Body of pancreas (tissue), 4 donors: ENCODE measurements at regions not wholly inside any gene's neighbourhood (a gene's known extent, or its start where the extent isn't known, plus 50 kb on each side); places are given as distances from the start of the nearest gene placed in this dataset.

Source experiments
- ATAC-seq: fragments of 150-250 bp; one replicate; pipeline ENCODE4 v1.9.1; 2016
- DNase-seq, 4 donors: peaks; one replicate each; pipeline ENCODE4 v3.0.0-alpha.2; 2019
- H3K27ac ChIP-seq, 4 donors: fragments of 200-600 bp; sonication (generic); 1 replicate in 3 of 4; 2 replicates in 1 of 4; pipeline versions ENCODE4 v1.5.1 to v1.6.1; 2016 to 2019; ENCODE audit warnings: mild to moderate bottlenecking in 1 of 4, mixed read lengths in 1 of 4, moderate library complexity in 1 of 4
- H3K27me3 ChIP-seq, 2 donors: fragments of 200-600 bp; sonication (generic); one replicate each; pipeline ENCODE4 v1.6.0; 2016; ENCODE audit warnings: mild to moderate bottlenecking in 1 of 2
- H3K36me3 ChIP-seq, 2 donors: fragments of 200-600 bp; sonication (generic); replicated peaks in 1 of 2; 2 replicates each; pipeline ENCODE4 v1.5.1; 2016; ENCODE audit warnings: low read depth in 2 of 2; ENCODE audit not compliant: insufficient read depth in 1 of 2
- H3K4me1 ChIP-seq: fragments of 200-600 bp; sonication (generic); one replicate; pipeline ENCODE4 v1.6.0; 2016
- H3K4me3 ChIP-seq, 2 donors: fragments of 200-600 bp; sonication (generic); 1 replicate in 1 of 2; 2 replicates in 1 of 2; pipeline ENCODE4 v1.5.1; 2016 to 2019
- H3K9me3 ChIP-seq, 3 donors: fragments of 200-600 bp; sonication (generic); 1 replicate in 2 of 3; 2 replicates in 1 of 3; pipeline ENCODE4 v1.5.1; 2016
- POLR2A ChIP-seq, 3 donors: fragments of 450-650 bp; IDR thresholded peaks; one replicate each; pipeline ENCODE4 v1.6.1; 2016; ENCODE audit warnings: antibody characterized with exemption in 3 of 3, mild to moderate bottlenecking in 2 of 3
- WGBS, 2 donors: methylation state at CpG; one replicate each; pipeline ENCODE4 v1.1.5; 2017; 5-methylcytosine and 5-hydroxymethylcytosine counted together
- intact Hi-C: fragments of 100-400 bp; cut with DNase I; formaldehyde crosslinking; loops from one replicate; pipeline ENCODE4 v1.15.1; 2023
- TF ChIP-seq, protein P1 (sequence below), 7 experiments: fragments of 450-650 bp in 4 of 7; fragments of 200-600 bp in 3 of 7; sonication (generic) in 3 of 7; IDR thresholded peaks; one replicate each; pipeline ENCODE4 v1.5.1; 2016 to 2019; ENCODE audit warnings: antibody characterized with exemption in 7 of 7

DNA sequence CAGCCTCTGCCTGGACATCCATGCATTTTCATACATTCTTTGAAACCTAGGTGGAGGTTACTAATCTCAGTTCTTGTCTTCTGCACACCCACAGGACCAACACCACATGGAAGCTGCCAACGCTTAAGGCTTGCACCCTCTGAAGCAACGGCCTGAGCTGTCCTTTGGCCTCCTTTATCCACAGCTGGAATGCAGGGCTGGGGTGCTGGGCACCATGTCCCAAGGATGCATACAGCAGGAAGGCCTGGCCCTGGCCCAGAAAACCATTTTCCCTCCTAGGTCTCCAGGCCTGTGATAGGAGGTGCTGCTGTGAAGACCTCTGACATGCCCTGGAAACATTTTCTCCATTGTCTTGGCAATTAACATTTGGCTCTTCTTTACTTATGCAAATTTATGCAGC, 1168.6 kb downstream of the KCNT2 start:
- Histone ChIP-seq H3K4me3 (no peak overlapping the region), H3K36me3 (no peaks in the 10 kb centered on the region), H3K27me3 (no peaks in the 10 kb centered on the region), H3K27ac (no peak overlapping the region), H3K4me1 (no peaks in the 10 kb centered on the region), H3K9me3 (no peaks in the 10 kb centered on the region)
- ATAC-seq, result no peak
- intact Hi-C loops, result no loop called here
- no peak for DNase-seq
- TF ChIP-seq, protein P1, sequence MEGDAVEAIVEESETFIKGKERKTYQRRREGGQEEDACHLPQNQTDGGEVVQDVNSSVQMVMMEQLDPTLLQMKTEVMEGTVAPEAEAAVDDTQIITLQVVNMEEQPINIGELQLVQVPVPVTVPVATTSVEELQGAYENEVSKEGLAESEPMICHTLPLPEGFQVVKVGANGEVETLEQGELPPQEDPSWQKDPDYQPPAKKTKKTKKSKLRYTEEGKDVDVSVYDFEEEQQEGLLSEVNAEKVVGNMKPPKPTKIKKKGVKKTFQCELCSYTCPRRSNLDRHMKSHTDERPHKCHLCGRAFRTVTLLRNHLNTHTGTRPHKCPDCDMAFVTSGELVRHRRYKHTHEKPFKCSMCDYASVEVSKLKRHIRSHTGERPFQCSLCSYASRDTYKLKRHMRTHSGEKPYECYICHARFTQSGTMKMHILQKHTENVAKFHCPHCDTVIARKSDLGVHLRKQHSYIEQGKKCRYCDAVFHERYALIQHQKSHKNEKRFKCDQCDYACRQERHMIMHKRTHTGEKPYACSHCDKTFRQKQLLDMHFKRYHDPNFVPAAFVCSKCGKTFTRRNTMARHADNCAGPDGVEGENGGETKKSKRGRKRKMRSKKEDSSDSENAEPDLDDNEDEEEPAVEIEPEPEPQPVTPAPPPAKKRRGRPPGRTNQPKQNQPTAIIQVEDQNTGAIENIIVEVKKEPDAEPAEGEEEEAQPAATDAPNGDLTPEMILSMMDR (IDR thresholded peaks at IDR 0.05), result no peak
- no peak for TF ChIP-seq POLR2A (IDR thresholded peaks at IDR 0.05)
- WGBS, 2 donors, result 63 to 85% methylated on average over 2 of the region's 2 CpGs

- H3K27ac ChIP-seq, result no peak overlapping the region
- no peaks in the 10 kb centered on the region for H3K27me3 ChIP-seq
- 62 to 71% methylated on average over 4 of the region's 4 CpGs for WGBS, 2 donors
- intact Hi-C loops, result no loop called here
- H3K36me3 ChIP-seq, result no peaks in the 10 kb centered on the region
- TF ChIP-seq POLR2A (IDR thresholded peaks at IDR 0.05), result no peak
- TF ChIP-seq, protein P1 (IDR thresholded peaks at IDR 0.05), result no peak
- H3K4me1 ChIP-seq, result no peaks in the 10 kb centered on the region
- no peak for ATAC-seq
- no peaks in the 10 kb centered on the region for H3K9me3 ChIP-seq
- H3K4me3 ChIP-seq, result no peak overlapping the region
- no peak for DNase-seq
Observed at GRCh38 chr1:195434566-195435203, 1173.6 kb downstream of the KCNT2 start.

DNA sequence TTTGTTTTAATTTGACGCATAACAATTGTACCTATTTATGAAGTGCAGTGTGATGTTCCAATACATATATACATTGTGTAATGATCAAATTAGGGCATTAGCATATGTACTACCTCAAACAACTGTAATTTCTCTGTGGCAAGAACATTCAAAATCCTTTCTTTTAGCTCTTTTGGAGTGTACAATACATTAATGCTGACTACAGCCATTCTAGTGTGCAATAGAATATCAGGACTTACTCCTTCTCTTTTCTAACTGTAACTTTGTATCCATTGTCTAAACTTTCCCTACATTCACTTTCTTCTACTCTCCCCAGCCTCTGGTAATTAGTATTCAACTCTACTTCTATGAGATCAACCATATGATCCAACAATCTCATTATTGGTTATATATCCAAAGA, 1177.4 kb downstream of the KCNT2 start:
- ATAC-seq (no peak), DNase-seq (no peak)
- WGBS, 2 donors, result 81 to 92% methylated on average over 1 of the region's 1 CpG
- no peaks in the 10 kb centered on the region for H3K4me1 ChIP-seq
- H3K4me3 ChIP-seq, result no peak overlapping the region
- H3K9me3 ChIP-seq, result no peaks in the 10 kb centered on the region
- no peaks in the 10 kb centered on the region for H3K27me3 ChIP-seq
- H3K27ac ChIP-seq, result no peak overlapping the region
- no peaks in the 10 kb centered on the region for H3K36me3 ChIP-seq
- intact Hi-C loops, result no loop called here
- TF ChIP-seq, protein P1 (IDR thresholded peaks at IDR 0.05), result no peak
- no peak for TF ChIP-seq POLR2A (IDR thresholded peaks at IDR 0.05)

DNA sequence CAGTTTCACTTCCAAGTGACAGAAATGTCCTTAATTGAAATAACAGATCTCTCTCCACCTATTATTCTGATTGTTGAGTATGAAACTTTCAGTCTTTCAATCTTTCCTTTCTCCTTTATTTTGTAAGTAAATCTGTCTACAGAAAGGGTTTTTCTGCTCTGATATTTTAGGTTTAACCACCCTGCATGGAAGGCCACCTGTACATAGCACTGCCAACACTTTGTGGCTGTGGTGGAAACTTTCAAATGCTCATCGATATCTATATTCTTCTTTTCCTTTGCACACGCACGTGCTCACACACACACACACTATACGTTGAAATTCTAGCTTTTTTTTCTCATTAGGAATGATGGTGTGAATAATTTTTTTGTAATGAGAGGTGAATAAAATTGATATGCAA, 1179.3 kb downstream of the KCNT2 start:
- no peak for ATAC-seq
- H3K4me3 ChIP-seq, result no peak overlapping the region
- no peaks in the 10 kb centered on the region for H3K4me1 ChIP-seq
- no peak for DNase-seq
- intact Hi-C loops, result no loop called here
- no peaks in the 10 kb centered on the region for H3K27me3 ChIP-seq
- 48 to 61% methylated on average over 4 of the region's 4 CpGs for WGBS, 2 donors
- no peaks in the 10 kb centered on the region for H3K36me3 ChIP-seq
- no peak overlapping the region for H3K27ac ChIP-seq
- no peaks in the 10 kb centered on the region for H3K9me3 ChIP-seq
- TF ChIP-seq POLR2A (IDR thresholded peaks at IDR 0.05), result no peak
- TF ChIP-seq, protein P1 (IDR thresholded peaks at IDR 0.05), result no peak

DNA sequence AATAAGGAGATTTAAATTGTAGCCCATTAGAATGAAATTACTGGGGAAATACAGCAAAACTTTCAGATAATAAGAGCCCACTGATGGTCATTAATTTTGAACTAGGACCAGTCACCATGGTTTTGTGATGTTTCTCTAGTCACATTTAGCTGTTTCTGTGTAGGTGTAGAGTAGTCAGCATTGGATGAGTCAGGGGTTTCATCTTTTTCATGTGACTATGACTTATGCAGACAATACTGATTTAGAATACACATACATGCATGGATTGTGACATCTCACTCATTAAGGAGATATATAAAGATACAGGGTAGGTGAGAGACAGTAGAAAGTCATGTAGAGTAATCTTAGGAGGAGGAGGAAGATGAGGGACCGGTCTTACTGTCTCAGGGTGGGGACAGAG, 1192.7 kb downstream of the KCNT2 start:
- DNase-seq, result no peak
- Histone ChIP-seq H3K9me3 (no peaks in the 10 kb centered on the region), H3K27ac (no peak overlapping the region), H3K4me1 (no peaks in the 10 kb centered on the region), H3K36me3 (no peaks in the 10 kb centered on the region), H3K4me3 (no peak overlapping the region), H3K27me3 (no peaks in the 10 kb centered on the region)
- intact Hi-C loops, result no loop called here
- TF ChIP-seq, protein P1 (IDR thresholded peaks at IDR 0.05), result no peak
- TF ChIP-seq POLR2A (IDR thresholded peaks at IDR 0.05), result no peak
- 76 to 93% methylated on average over 1 of the region's 1 CpG for WGBS, 2 donors
- ATAC-seq, result no peak
